Vagina (tissue), 2 donors: ENCODE measurements at regions not wholly inside any gene's neighbourhood (a gene's known extent, or its start where the extent isn't known, plus 50 kb on each side); places are given as distances from the start of the nearest gene placed in this dataset.

Experiments
- POLR2A ChIP-seq, 2 donors: fragments of 450-650 bp; IDR thresholded peaks; one replicate each; pipeline ENCODE4 v1.6.1; 2017; ENCODE audit warnings: antibody characterized with exemption in 2 of 2, mild to moderate bottlenecking in 2 of 2, moderate library complexity in 2 of 2
- POLR2AphosphoS5 ChIP-seq, 2 donors: sonication (generic); formaldehyde crosslinking; IDR thresholded peaks; one replicate each; pipeline ENCODE4 v1.9.0; 2017; ENCODE audit warnings: antibody characterized with exemption in 2 of 2, mild to moderate bottlenecking in 2 of 2, low read depth in 1 of 2; ENCODE audit not compliant: insufficient read depth in 1 of 2
- TF ChIP-seq, protein P1 (sequence below), 3 experiments: fragments of 450-650 bp in 2 of 3; fragments of 200-600 bp in 1 of 3; sonication (generic) in 1 of 3; IDR thresholded peaks; one replicate each; pipeline ENCODE4 v1.5.1; 2017 to 2019; ENCODE audit warnings: antibody characterized with exemption in 3 of 3, mild to moderate bottlenecking in 2 of 3, moderate library complexity in 2 of 3

GRCh38 chr1:83077411-83077810 lies 921.5 kb downstream of the TTLL7 start:
- TF ChIP-seq, protein P1, sequence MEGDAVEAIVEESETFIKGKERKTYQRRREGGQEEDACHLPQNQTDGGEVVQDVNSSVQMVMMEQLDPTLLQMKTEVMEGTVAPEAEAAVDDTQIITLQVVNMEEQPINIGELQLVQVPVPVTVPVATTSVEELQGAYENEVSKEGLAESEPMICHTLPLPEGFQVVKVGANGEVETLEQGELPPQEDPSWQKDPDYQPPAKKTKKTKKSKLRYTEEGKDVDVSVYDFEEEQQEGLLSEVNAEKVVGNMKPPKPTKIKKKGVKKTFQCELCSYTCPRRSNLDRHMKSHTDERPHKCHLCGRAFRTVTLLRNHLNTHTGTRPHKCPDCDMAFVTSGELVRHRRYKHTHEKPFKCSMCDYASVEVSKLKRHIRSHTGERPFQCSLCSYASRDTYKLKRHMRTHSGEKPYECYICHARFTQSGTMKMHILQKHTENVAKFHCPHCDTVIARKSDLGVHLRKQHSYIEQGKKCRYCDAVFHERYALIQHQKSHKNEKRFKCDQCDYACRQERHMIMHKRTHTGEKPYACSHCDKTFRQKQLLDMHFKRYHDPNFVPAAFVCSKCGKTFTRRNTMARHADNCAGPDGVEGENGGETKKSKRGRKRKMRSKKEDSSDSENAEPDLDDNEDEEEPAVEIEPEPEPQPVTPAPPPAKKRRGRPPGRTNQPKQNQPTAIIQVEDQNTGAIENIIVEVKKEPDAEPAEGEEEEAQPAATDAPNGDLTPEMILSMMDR (IDR thresholded peaks at IDR 0.05) = no peak
- TF ChIP-seq POLR2A (IDR thresholded peaks at IDR 0.05) (no peak), POLR2AphosphoS5 (IDR thresholded peaks at IDR 0.05; ENCODE audit: insufficient read depth in 1 of 2, low read depth in 1 of 2) (no peak)
